HG02798 (cell line): ENCODE measurements at regions not wholly inside any gene's neighbourhood (a gene's known extent, or its start where the extent isn't known, plus 50 kb on each side); places are given as distances from the start of the nearest gene placed in this dataset.

Source experiments
- ATAC-seq: cut with Tn5 transposase; IDR thresholded peaks from one replicate; pipeline ENCODE4 v1.9.1; 2021; ENCODE audit warnings: mild to moderate bottlenecking; ENCODE audit not compliant: unreplicated experiment, poor library complexity

- ATAC-seq = no peak
Observed at GRCh38 chr2:190783513-190784263, 96.9 kb upstream of the GLS start.

GRCh38 chr2:190785334-190785733, 95.3 kb upstream of the GLS start:
- no peak for ATAC-seq

GRCh38 chr2:190786404-190787166, 94.0 kb upstream of the GLS start:
- no peak for ATAC-seq

DNA sequence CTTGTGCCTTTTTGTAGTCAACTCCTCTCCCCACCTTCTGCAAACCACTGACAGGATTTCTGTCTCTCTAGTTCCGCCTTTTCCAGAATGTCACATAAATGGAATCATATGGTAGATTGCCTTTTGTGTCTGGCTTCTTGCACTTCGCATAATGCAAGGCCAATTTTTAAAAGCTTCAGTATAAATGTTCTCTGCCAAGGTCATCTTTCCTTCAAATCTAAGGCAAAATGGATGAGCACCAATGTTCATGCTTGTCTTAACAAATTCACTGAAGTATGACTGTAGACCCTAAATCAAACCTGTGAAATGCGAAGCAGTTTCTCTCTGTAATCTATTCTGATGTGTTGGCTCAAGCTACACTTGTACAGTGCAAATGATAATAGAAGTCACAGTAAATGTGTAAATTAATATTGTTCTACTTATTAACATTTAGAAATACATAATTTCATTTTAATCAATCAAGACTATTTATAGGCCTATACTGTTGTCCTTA, 92.8 kb upstream of the GLS start:
- ATAC-seq = no peak

- no peak for ATAC-seq
Observed at GRCh38 chr2:190789074-190790004, 91.3 kb upstream of the GLS start.

DNA sequence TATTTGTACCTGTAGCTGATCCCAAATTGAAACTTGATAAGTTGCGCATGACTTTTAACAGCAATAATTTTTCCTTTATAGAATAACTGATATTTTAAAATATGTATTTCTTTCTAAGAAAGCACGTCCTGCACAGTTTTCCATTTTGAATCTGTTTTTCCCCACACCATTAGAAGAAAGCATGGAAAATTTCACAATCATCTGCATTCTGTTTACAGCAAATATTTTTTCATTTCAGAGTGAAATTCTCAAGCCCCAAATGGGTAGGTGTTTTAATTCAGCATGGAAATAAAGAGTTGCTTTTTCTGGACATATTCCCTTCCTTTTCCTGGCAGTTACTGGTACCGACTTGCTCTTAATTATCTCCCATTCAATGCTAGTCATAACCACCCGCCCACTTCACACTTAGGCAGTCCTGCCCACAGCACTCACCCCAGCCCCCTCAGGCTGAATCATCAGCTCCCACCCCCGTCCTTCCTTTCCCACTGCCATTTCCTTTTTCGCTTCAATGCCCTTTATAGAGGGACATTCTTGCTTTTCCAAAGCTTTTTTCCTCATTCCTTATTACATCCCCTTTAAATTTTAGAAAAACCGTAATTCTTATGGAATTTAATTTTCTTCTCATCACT, 89.2 kb upstream of the GLS start:
- no peak for ATAC-seq

GRCh38 chr2:190791976-190792575, 88.5 kb upstream of the GLS start:
- no peak for ATAC-seq

- ATAC-seq = no peak
Observed at GRCh38 chr2:190792956-190793888, 87.4 kb upstream of the GLS start.

- no peak for ATAC-seq
Observed at GRCh38 chr2:190794377-190794776, 86.2 kb upstream of the GLS start.

DNA sequence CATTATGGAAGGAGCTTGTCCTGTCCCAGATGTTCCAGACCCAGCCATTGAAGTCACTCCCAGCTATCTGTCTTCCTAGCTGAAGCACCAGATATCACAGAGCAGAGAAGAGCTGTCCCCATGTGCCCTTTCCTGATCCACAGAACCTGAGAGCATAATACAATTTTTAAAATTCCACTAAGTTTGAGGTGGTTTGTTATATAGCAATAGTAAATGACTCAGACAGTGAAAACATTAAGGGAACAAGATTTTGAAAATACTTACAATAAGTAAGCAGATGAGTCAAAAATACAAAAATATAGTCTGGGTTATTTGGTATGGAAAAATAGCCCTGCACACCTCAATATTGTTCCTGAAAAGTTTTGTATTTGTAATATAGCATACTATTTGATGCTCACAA, 85.8 kb upstream of the GLS start:
- ATAC-seq = no peak

- no peak for ATAC-seq
Observed at GRCh38 chr2:190795686-190796085, 84.9 kb upstream of the GLS start.

GRCh38 chr2:190799999-190800398, 80.6 kb upstream of the GLS start:
- ATAC-seq = no peak

- no peak for ATAC-seq
Observed at GRCh38 chr2:190800528-190800927, 80.1 kb upstream of the GLS start.

DNA sequence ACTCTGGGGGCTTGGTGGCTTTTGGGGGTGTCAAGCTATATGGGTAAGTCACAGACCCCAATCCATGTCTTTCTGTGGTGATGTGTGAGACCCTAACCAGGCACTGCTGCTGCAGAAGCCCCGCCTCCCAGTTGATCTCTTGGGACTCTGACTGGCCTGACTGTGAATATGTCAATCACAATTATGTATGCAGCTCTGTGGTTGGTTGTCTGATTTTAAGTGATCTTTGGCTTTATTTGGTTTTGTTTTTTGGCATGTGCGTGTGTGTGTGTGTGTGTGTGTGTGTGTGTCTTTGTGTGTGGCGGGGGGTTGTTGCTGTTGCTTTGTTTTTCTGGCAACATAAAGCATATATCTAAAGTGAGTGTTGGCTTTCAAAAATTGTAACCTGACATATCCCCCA, 78.5 kb upstream of the GLS start:
- no peak for ATAC-seq

DNA sequence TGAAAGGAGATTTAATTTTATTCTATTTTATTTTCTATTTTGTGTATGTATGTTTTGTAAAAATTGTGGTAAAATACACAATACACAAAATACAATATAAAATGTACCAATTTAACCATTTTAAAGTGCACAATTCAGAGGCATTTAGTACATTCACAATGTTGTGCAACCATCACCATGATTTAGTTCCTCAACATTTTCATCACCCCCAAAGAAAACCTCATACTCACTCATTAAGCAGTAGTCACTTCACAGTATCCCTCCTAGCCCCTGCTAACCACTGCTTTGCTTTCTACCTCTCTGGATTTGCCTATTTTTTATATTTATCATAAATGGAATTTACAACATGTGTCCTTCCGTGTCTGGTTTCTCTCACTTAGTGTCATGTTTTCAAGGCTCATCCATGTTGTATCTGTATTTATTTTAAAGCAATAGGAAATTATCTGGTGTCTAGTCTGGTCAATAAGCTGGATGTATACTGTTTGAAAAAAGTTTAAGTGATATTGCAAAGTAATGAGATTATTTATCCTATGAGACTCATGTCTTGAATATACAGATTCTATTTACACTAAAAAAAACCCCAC, 77.9 kb upstream of the GLS start:
- no peak for ATAC-seq

DNA sequence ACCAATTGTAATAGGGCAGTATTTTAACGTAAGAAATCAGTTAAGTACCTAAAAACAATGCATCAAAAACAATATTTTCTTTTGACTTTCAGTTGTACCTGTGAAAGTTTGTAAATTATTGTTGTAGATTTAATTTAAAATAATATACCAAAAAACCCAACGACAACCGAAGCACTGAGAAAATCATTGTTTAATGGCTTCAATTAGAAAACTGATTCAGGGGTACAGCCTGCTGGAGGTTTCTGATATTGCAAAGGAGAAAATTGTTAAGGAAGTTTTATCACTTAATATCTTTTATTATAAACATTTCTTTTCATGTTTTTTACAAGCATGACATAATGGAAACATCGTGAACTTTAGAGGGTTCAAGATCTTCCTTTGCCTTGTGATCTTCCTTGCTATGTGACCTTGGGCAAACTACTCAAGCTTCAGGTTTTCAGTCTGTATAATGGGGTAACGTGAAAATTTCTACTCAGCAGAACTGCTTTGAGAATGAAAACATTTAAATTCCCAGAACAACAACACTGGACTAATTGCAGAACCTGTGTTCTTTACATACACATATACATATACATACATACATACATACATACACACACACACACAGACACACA, 76.3 kb upstream of the GLS start:
- no peak for ATAC-seq

DNA sequence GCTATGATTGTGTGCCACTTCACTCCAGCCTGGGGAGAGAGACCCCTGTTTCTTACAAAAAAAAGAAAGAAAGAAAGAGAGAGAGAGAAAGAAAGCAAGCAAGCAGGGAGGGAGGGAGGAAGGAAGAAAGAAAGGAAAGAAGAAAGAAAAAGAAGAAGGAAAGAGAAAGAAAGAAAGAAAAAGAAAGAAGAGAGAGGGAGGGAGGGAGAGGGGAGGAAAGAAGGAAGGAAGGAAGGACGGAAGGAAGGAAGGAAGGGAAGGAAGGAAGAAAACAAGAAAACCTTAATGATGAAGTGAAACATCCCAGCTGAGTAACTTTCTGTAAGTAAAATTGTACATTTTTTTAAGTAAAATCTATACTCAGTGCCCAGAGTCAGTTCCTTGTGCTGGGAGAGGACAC, 75.5 kb upstream of the GLS start:
- no peak for ATAC-seq

DNA sequence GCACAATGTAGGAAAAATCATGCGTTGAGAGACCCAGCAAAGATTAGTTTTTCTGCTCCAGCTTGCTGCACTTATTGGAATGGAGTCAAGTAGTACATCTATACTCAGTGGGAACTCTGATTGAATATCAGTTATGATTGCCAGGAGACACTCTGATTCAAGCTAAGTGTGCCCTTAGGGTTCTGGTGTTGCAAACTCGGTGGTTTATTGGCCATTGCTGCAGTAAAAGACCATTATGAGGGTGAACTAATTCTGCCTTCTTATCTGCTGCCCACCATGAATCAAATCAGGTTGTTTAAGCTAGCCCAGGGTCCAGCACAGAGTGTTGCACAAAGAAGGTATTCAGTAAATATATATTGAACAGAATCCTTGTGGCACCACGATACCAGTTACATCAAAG, 74.8 kb upstream of the GLS start:
- ATAC-seq = no peak
